ENCODE measurements at regions not wholly inside any gene's neighbourhood (a gene's known extent, or its start where the extent isn't known, plus 50 kb on each side); places are given as distances from the start of the nearest gene placed in this dataset.

DNA sequence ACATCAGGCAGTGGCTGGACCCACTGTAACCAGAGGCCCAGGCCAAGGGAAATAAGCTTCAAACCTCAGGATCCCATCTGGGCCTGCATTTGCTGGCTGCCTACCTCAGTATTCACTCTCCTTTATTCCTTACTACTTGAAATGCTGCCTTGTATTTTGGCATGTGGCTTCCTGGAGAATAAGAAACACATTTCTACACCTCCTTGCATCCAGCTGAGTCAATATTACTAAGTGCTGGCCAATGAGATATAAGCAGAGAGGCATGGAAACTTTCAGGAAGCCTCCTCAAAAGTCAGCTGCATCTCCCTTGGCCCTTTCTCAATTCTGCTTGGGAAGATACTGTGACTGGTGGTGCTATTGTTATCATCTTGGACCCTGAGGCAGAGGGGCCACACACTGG, 59.8 kb upstream of the RELL1 start:
- no peaks in the 10 kb centered on the region for H3K4me1 ChIP-seq
- no peaks in the 10 kb centered on the region for H3K36me3 ChIP-seq
- no peak for DNase-seq (ENCODE audit: low spot score in 2 of 2)
- H3K9me3 ChIP-seq: no peaks in the 10 kb centered on the region
- no peaks in the 10 kb centered on the region for H3K27me3 ChIP-seq
- no peak for TF ChIP-seq POLR2AphosphoS5 (IDR thresholded peaks at IDR 0.05)
- no peak for TF ChIP-seq EP300 (IDR thresholded peaks at IDR 0.05)
- TF ChIP-seq, protein P1, sequence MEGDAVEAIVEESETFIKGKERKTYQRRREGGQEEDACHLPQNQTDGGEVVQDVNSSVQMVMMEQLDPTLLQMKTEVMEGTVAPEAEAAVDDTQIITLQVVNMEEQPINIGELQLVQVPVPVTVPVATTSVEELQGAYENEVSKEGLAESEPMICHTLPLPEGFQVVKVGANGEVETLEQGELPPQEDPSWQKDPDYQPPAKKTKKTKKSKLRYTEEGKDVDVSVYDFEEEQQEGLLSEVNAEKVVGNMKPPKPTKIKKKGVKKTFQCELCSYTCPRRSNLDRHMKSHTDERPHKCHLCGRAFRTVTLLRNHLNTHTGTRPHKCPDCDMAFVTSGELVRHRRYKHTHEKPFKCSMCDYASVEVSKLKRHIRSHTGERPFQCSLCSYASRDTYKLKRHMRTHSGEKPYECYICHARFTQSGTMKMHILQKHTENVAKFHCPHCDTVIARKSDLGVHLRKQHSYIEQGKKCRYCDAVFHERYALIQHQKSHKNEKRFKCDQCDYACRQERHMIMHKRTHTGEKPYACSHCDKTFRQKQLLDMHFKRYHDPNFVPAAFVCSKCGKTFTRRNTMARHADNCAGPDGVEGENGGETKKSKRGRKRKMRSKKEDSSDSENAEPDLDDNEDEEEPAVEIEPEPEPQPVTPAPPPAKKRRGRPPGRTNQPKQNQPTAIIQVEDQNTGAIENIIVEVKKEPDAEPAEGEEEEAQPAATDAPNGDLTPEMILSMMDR (IDR thresholded peaks at IDR 0.05): no peak
- no peak for TF ChIP-seq POLR2A (IDR thresholded peaks at IDR 0.05)
- no peak overlapping the region for H3K4me3 ChIP-seq
- H3K27ac ChIP-seq: no peak overlapping the region

GRCh38 chr4:37742149-37742548, 56.0 kb upstream of the RELL1 start:
- no peak for TF ChIP-seq POLR2A (IDR thresholded peaks at IDR 0.05)
- TF ChIP-seq, protein P1 (IDR thresholded peaks at IDR 0.05): no peak
- TF ChIP-seq EP300 (IDR thresholded peaks at IDR 0.05): no peak
- no peak for TF ChIP-seq POLR2AphosphoS5 (IDR thresholded peaks at IDR 0.05)
- H3K4me3 ChIP-seq: no peak overlapping the region
- no peaks in the 10 kb centered on the region for H3K9me3 ChIP-seq
- no peaks in the 10 kb centered on the region for H3K4me1 ChIP-seq
- WGBS: 90% methylated on average over 1 of the region's 1 CpG
- DNase-seq (ENCODE audit: low spot score in 2 of 2): no peak
- H3K27ac ChIP-seq: no peak overlapping the region
- no peaks in the 10 kb centered on the region for H3K36me3 ChIP-seq
- no peaks in the 10 kb centered on the region for H3K27me3 ChIP-seq

DNA sequence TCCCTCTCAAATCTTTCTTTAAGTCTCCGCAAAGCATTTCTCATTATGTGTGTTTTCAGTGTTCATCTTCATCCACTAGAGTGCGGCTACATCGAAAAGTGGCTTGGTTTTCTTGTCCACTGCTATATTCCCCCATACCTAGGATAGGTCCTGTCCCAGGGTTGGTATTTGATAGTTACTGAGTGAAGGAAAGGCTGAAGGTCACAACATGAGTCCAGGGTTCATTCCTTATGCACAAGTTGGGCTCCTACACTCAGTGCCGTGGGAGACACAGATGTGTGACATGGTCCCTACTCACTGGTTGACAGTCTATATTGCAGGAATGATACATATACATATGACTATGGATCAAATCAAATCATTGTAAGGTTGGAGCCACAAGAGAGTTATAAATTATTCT, 55.4 kb upstream of the RELL1 start:
- H3K9me3 ChIP-seq: no peaks in the 10 kb centered on the region
- H3K4me1 ChIP-seq: no peaks in the 10 kb centered on the region
- TF ChIP-seq POLR2A (IDR thresholded peaks at IDR 0.05) (no peak), EP300 (IDR thresholded peaks at IDR 0.05) (no peak), POLR2AphosphoS5 (IDR thresholded peaks at IDR 0.05) (no peak)
- TF ChIP-seq, protein P1 (IDR thresholded peaks at IDR 0.05): no peak
- no peak overlapping the region for H3K4me3 ChIP-seq
- H3K36me3 ChIP-seq: no peaks in the 10 kb centered on the region
- WGBS: 100% methylated on average over 4 of the region's 4 CpGs
- no peak for DNase-seq (ENCODE audit: low spot score in 2 of 2)
- H3K27ac ChIP-seq: no peak overlapping the region
- no peaks in the 10 kb centered on the region for H3K27me3 ChIP-seq

- no peak overlapping the region for H3K4me3 ChIP-seq
- H3K27ac ChIP-seq: no peak overlapping the region
- no peaks in the 10 kb centered on the region for H3K36me3 ChIP-seq
- no peak for DNase-seq (ENCODE audit: low spot score in 2 of 2)
- TF ChIP-seq POLR2A (IDR thresholded peaks at IDR 0.05): no peak
- no peak for TF ChIP-seq POLR2AphosphoS5 (IDR thresholded peaks at IDR 0.05)
- TF ChIP-seq, protein P1 (IDR thresholded peaks at IDR 0.05): no peak
- no peak for TF ChIP-seq EP300 (IDR thresholded peaks at IDR 0.05)
- 55% methylated on average over 5 of the region's 5 CpGs for WGBS
- no peaks in the 10 kb centered on the region for H3K27me3 ChIP-seq
- H3K4me1 ChIP-seq: no peaks in the 10 kb centered on the region
- H3K9me3 ChIP-seq: no peaks in the 10 kb centered on the region
These were observed 54.4 kb upstream of the RELL1 start for GRCh38 chr4:37740546-37740945.

- 88% methylated on average over 4 of the region's 4 CpGs for WGBS
- H3K36me3 ChIP-seq: no peaks in the 10 kb centered on the region
- H3K4me1 ChIP-seq: no peaks in the 10 kb centered on the region
- DNase-seq (ENCODE audit: low spot score in 2 of 2): no peak
- H3K27me3 ChIP-seq: no peaks in the 10 kb centered on the region
- no peak overlapping the region for H3K27ac ChIP-seq
- no peaks in the 10 kb centered on the region for H3K9me3 ChIP-seq
- TF ChIP-seq, protein P1 (IDR thresholded peaks at IDR 0.05): no peak
- TF ChIP-seq POLR2AphosphoS5 (IDR thresholded peaks at IDR 0.05): no peak
- TF ChIP-seq POLR2A (IDR thresholded peaks at IDR 0.05): no peak
- no peak for TF ChIP-seq EP300 (IDR thresholded peaks at IDR 0.05)
- no peak overlapping the region for H3K4me3 ChIP-seq
These were observed 51.3 kb upstream of the RELL1 start for GRCh38 chr4:37737466-37737865.

All from suprapubic skin (tissue), 4 donors.